HG02678 (cell line): ENCODE measurements at regions not wholly inside any gene's neighbourhood (a gene's known extent, or its start where the extent isn't known, plus 50 kb on each side); places are given as distances from the start of the nearest gene placed in this dataset.

Experiments used
- ATAC-seq: cut with Tn5 transposase; IDR thresholded peaks from one replicate; pipeline ENCODE4 v1.9.1; 2021; ENCODE audit warnings: mild to moderate bottlenecking, moderate library complexity; ENCODE audit not compliant: unreplicated experiment

DNA sequence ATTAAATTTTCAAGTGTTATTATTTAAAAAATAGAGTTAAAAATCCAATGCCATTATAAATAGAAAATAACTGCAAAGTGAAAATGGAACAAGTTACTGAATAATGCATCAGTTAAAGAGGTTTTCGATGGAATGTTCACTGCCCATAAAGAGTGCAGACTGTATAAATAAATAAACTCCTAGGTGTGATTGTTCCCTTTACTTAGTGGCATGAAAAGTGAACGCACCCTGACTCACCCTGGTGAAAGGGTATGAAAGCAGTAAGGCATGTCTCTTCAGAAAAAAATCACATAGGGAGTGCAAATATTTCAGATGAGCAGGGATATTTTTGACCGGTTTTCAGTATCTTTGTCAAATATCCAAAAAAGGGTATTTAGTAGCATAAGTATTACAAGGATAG is 387.8 kb downstream of the DCAF12L2 start:
- no peak for ATAC-seq

- ATAC-seq = no peak
Observed at GRCh38 chrX:125782184-125782583, 383.9 kb downstream of the DCAF12L2 start.

GRCh38 chrX:125786316-125786715 is 379.8 kb downstream of the DCAF12L2 start:
- no peak for ATAC-seq

- no peak for ATAC-seq
Observed at GRCh38 chrX:125791787-125792186, 374.3 kb downstream of the DCAF12L2 start.

DNA sequence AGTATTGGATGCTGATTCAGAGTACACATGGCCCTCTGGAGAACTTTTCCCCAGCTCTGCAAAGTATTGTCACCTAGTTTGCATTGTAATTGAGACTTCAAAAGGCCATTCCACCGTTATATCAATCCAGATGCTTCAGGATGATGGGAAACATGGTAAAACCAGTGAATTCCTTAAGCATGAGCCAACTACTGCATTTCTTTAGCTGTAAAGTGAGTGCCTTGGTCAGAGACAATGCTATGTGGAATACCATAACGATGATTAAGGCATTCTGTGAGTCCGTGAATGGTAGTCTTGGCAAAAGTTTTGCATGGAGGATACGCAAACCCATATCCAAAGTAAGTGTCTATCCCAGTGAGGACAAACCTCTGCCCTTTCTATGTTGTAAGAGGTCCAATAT is 355.2 kb downstream of the DCAF12L2 start:
- no peak for ATAC-seq

DNA sequence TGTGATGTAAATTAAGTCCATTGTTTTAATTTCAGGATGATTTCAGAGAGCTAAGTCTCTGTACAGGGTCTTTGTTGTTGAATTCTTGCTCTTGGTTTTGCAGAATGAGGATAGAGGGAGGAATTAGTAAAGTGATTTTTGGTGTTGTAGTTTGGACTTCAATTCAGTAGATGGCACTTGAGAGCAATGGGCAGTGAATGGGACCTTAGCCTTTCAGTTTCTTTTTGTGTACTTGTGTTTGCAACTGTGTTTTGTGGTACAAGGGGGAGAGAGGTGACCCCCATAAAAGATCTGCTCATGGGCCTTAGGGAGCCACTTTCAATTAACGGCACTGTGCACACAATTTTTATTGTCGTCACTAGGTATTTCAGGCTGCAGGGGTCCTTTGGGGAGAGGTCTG is 340.0 kb downstream of the DCAF12L2 start:
- ATAC-seq = no peak

GRCh38 chrX:125826774-125827451 is 339.2 kb downstream of the DCAF12L2 start:
- ATAC-seq = no peak

DNA sequence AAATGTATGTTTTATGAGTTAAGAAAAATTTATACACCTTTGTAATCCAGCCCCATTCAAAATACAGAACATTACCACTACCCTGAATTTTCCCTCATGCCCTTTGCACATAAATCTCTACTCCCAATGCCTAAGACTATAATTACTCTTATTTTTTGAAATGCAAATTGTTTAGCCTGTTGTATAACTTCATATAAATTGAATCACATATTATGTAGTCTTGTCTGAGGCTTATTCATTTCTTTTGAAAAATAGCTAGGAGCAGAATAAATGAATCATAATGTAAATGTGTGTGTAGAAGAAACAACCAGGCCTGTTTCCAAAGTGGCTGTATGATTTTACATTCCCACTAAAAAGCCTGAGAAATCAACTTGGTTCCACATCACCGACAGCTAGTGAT is 319.8 kb downstream of the DCAF12L2 start:
- ATAC-seq = no peak

GRCh38 chrX:125850693-125851092 is 315.4 kb downstream of the DCAF12L2 start:
- no peak for ATAC-seq

DNA sequence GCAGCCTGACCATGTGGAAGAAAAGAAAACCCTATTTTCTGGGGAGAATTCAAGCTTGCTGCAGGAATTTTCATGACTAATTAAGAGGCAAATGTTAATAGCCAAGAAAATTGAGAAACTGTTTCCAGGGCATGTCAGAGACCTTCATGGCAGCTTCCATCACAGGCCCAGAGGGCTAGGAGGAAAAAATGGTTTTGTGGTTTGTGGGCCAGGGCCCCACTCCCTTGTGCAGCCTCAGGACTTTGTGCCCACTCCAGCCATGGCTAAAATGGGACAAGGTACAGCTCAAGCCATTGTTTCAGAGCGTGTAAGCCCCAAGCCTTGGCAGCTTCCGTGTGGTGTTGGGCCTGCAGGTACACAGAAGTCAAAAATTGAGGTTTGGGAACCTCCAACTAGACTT is 282.9 kb downstream of the DCAF12L2 start:
- no peak for ATAC-seq

GRCh38 chrX:125894947-125895346 is 271.1 kb downstream of the DCAF12L2 start:
- no peak for ATAC-seq

GRCh38 chrX:125895518-125895917 is 270.6 kb downstream of the DCAF12L2 start:
- no peak for ATAC-seq

DNA sequence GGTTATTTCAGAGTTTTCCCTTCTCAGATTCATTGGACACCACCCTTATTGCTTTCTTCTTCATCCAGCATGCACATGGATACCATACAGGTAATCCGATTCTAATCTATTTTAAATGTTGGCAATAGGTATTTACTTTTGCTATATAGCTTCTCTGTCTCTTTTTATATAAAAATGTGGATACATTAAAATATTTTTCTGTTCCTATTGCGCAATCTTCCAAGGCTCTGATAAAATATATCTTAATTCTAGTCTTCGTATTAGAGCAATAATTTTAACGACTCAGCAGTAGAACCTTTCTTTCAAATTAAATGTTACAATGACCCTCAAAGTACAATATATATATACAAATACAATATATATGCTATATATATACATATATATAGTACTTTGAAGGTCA is 239.8 kb downstream of the DCAF12L2 start:
- no peak for ATAC-seq

- no peak for ATAC-seq
Observed at GRCh38 chrX:125940985-125941384, 225.1 kb downstream of the DCAF12L2 start.

DNA sequence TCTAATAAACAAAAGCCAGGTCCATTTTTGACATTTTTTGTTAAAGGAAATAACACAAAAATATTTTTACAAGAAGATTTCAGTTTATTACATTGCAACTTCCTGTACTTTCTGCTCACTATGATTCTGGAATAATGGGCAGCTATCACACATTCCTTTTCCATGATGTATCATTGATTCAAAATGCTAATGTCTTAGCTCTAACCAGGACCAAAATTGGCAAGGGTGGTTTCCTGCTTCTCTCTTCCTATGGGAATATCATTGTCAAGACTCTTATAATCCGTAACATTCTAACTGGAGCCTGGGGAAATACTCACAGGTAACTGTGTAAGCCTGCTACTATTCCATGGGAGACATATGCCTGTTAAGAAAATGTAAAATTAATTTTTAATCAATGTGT is 218.6 kb downstream of the DCAF12L2 start:
- no peak for ATAC-seq

- no peak for ATAC-seq
Observed at GRCh38 chrX:125952973-125953372, 213.1 kb downstream of the DCAF12L2 start.

DNA sequence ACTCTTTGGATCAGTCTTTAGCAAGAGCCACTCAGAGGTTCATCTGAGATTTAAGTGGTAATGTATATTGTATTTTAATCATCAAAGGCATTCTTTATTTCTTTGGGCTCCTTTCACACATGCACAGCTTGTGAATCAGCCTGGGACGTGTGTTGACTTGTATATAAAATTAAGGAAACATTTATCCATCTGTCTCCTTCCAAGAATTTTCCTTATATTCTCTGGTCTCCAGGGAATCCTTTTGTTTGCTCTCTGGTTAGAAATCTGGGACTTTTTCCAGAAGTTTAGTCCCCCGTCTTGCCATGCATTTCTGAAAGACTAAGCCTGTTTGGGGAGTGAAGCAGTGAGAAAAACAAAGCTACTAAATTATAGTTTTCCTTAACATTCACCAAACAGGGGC is 212.3 kb downstream of the DCAF12L2 start:
- ATAC-seq = no peak

GRCh38 chrX:125954236-125954635 is 211.9 kb downstream of the DCAF12L2 start:
- ATAC-seq = no peak

DNA sequence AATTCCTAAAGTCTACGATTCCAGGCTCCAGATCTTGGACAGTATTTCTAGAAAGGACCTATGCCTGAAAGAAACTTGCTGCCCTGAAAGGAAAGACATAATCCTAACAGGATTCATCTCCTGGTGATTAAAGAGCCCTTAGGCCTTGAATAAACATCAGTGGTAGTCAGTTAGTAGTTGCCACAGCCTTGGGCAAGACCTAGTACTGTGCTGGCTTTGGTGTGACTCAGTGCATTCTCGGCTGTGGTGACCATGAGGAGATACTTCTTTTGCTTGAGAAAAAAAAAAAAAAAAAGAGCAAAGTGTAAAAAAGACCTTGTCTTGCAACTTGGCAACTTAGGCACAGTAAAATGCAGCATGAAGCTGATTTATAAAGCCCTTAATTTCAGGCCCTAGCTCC is 188.2 kb downstream of the DCAF12L2 start:
- ATAC-seq = no peak

DNA sequence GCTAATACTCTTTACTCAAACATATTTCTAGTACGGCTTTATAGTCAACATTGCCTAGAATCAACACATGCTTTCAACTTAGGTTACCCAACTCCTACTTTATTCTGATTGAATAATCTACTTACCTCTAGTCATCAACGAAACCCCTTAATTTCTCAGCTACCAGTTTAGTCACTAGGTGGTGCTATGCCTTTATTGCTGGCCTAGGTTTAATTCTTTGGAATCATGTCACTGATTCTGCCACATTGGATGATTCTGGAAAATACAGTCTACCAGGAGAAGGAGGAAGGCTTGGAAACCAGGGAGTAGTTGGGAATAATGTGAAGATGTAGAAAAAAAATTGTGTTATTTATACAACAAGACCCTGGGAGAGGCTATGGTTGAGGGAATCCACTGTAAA is 167.7 kb downstream of the DCAF12L2 start:
- ATAC-seq = no peak

DNA sequence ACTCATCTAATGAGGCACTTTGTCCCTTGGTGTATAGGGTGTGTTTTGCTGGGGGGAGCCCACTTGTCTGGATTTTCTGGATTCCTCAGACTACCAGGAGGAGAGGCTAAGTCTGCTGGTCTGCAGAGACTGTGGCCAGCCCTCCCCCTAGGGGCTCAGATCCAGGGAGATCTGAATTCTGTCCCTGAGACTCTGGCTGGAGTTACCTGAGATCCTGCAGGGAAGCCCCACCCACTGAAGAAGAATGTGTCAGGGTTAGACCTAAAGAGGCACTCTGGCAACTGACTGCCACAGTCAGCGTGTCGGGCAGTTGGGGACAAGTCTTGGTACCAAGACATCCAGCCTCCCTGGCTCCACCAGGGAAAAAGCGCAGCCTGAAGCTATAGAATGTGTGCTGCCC is 138.9 kb downstream of the DCAF12L2 start:
- no peak for ATAC-seq

- ATAC-seq = no peak
Observed at GRCh38 chrX:126030021-126030420, 136.1 kb downstream of the DCAF12L2 start.

- ATAC-seq = no peak
Observed at GRCh38 chrX:126063984-126064383, 102.1 kb downstream of the DCAF12L2 start.
